MM.1S (cell line): ENCODE measurements at regions not wholly inside any gene's neighbourhood (a gene's known extent, or its start where the extent isn't known, plus 50 kb on each side); places are given as distances from the start of the nearest gene placed in this dataset.

Experiments
- DNase-seq: peaks from one replicate; pipeline ENCODE4 v3.0.0-alpha.2; 2015
- H2AFZ ChIP-seq: fragments of 300-600 bp; sonication (generic); 2 replicates; pipeline ENCODE4 v1.6.0; 2016; ENCODE audit warnings: antibody characterized with exemption, low read length
- H3F3A ChIP-seq: fragments of 300-600 bp; sonication (generic); 2 replicates; pipeline ENCODE4 v1.6.1; 2016; ENCODE audit warnings: mild to moderate bottlenecking, antibody characterized with exemption, low read length, moderate library complexity, mixed read lengths; ENCODE audit not compliant: insufficient read depth
- H3K27ac ChIP-seq: fragments of 300-600 bp; sonication (generic); 2 replicates; pipeline ENCODE4 v1.5.1; 2016; ENCODE audit warnings: mild to moderate bottlenecking, low read length
- H3K27me3 ChIP-seq: fragments of 300-600 bp; sonication (generic); replicated peaks from 2 replicates; pipeline ENCODE4 v1.6.0; 2016; ENCODE audit warnings: low read length; ENCODE audit not compliant: insufficient read depth
- H3K36me3 ChIP-seq: fragments of 300-600 bp; sonication (generic); replicated peaks from 2 replicates; pipeline ENCODE4 v1.6.1; 2016; ENCODE audit warnings: mild to moderate bottlenecking, low read length, mixed read lengths; ENCODE audit not compliant: insufficient read depth
- H3K4me1 ChIP-seq: fragments of 300-600 bp; sonication (generic); 2 replicates; pipeline ENCODE4 v1.6.1; 2016; ENCODE audit warnings: low read length, mixed read lengths
- H3K4me2 ChIP-seq: fragments of 300-600 bp; sonication (generic); 2 replicates; pipeline ENCODE4 v1.6.0; 2016; ENCODE audit warnings: low read depth, low read length
- H3K4me3 ChIP-seq: fragments of 300-600 bp; sonication (generic); 2 replicates; pipeline ENCODE4 v1.5.1; 2016; ENCODE audit warnings: low read length, mixed read lengths
- H3K79me2 ChIP-seq: fragments of 300-600 bp; sonication (generic); 2 replicates; pipeline ENCODE4 v1.6.1; 2016; ENCODE audit warnings: mixed run types, low read length, mixed read lengths
- H3K9ac ChIP-seq: fragments of 300-600 bp; sonication (generic); 2 replicates; pipeline ENCODE4 v1.6.1; 2016; ENCODE audit warnings: low read length, mixed read lengths
- H3K9me2 ChIP-seq: fragments of 300-600 bp; sonication (generic); replicated peaks from 2 replicates; pipeline ENCODE4 v1.6.1; 2016; ENCODE audit warnings: mild to moderate bottlenecking, low read length, mixed read lengths; ENCODE audit not compliant: insufficient read depth
- H3K9me3 ChIP-seq: fragments of 300-600 bp; sonication (generic); replicated peaks from 2 replicates; pipeline ENCODE4 v1.6.1; 2016; ENCODE audit warnings: mild to moderate bottlenecking, low read length, mixed read lengths; ENCODE audit not compliant: insufficient read depth
- H4K20me1 ChIP-seq: fragments of 300-600 bp; sonication (generic); 2 replicates; pipeline ENCODE4 v1.6.1; 2016; ENCODE audit warnings: mild to moderate bottlenecking, low read length, moderate library complexity, mixed read lengths; ENCODE audit not compliant: insufficient read depth
- CTCF ChIP-seq: fragments of 300-600 bp; sonication (generic); IDR thresholded peaks from 2 replicates; pipeline ENCODE4 v1.5.1; 2016; ENCODE audit warnings: antibody characterized with exemption, low read length, mixed read lengths
- EZH2 ChIP-seq: fragments of 300-600 bp; sonication (generic); optimal IDR thresholded peaks from 2 replicates; pipeline ENCODE3; 2017; ENCODE audit warnings: low read depth, mild to moderate bottlenecking, antibody characterized with exemption, low read length, mixed read lengths
- EZH2phosphoT487 ChIP-seq: fragments of 300-600 bp; sonication (generic); IDR thresholded peaks from 2 replicates; pipeline ENCODE4 v1.6.1; 2018; ENCODE audit warnings: antibody characterized with exemption, low read length

- H3K4me1 ChIP-seq, result no peaks in the 10 kb centered on the region
- no peaks in the 10 kb centered on the region for H3K36me3 ChIP-seq
- H2AFZ ChIP-seq, result no peak overlapping the region
- no peak overlapping the region for H3K4me3 ChIP-seq
- H3K9ac ChIP-seq, result no peak overlapping the region
- no peaks in the 10 kb centered on the region for H3K27me3 ChIP-seq
- TF ChIP-seq CTCF (no peak), EZH2 (no peak), EZH2phosphoT487 (no peak)
- H4K20me1 ChIP-seq, result no peaks in the 10 kb centered on the region
- no peaks in the 10 kb centered on the region for H3K79me2 ChIP-seq
- no peak overlapping the region for H3K27ac ChIP-seq
- DNase-seq, result no peak
- no peaks in the 10 kb centered on the region for H3F3A ChIP-seq
- H3K9me3 ChIP-seq, result no peaks in the 10 kb centered on the region; the same call in 1 of the 2 replicates
- no peaks in the 10 kb centered on the region for H3K9me2 ChIP-seq
- H3K4me2 ChIP-seq, result no peak overlapping the region
Measured at GRCh38 chr12:63090716-63091115, 60.3 kb downstream of the AVPR1A start.

- Histone ChIP-seq H2AFZ (no peak overlapping the region), H3F3A (no peaks in the 10 kb centered on the region), H3K4me3 (no peak overlapping the region), H3K79me2 (no peaks in the 10 kb centered on the region), H3K4me1 (no peaks in the 10 kb centered on the region), H3K9me2 (no peaks in the 10 kb centered on the region), H3K27me3 (no peaks in the 10 kb centered on the region), H4K20me1 (no peaks in the 10 kb centered on the region), H3K9ac (no peak overlapping the region), H3K27ac (no peak overlapping the region), H3K36me3 (no peaks in the 10 kb centered on the region), H3K9me3 (no peaks in the 10 kb centered on the region; the same call in 1 of the 2 replicates), H3K4me2 (no peak overlapping the region)
- no peak for DNase-seq
- TF ChIP-seq CTCF (no peak), EZH2 (no peak), EZH2phosphoT487 (no peak)
Measured at GRCh38 chr12:63086149-63086915, 64.7 kb downstream of the AVPR1A start.

- H3K9me2 ChIP-seq, result no peaks in the 10 kb centered on the region
Measured at GRCh38 chr12:63085120-63085519, 65.9 kb downstream of the AVPR1A start.

More at GRCh38 chr12:63085120-63085519, 65.9 kb downstream of the AVPR1A start:
- DNase-seq, result no peak
- Histone ChIP-seq H2AFZ (no peak overlapping the region), H3K27me3 (no peaks in the 10 kb centered on the region), H3K9ac (no peak overlapping the region), H3K36me3 (no peaks in the 10 kb centered on the region), H3K4me2 (no peak overlapping the region), H3K4me1 (no peaks in the 10 kb centered on the region), H3F3A (no peaks in the 10 kb centered on the region), H3K27ac (no peak overlapping the region), H3K9me3 (no peaks in the 10 kb centered on the region; the same call in 1 of the 2 replicates), H3K79me2 (no peaks in the 10 kb centered on the region), H3K4me3 (no peak overlapping the region), H4K20me1 (no peaks in the 10 kb centered on the region)
- TF ChIP-seq CTCF (no peak), EZH2phosphoT487 (no peak), EZH2 (no peak)
